Gastroesophageal sphincter (tissue), 4 donors: ENCODE measurements at regions not wholly inside any gene's neighbourhood (a gene's known extent, or its start where the extent isn't known, plus 50 kb on each side); places are given as distances from the start of the nearest gene placed in this dataset.

Experiments used
- ATAC-seq: fragments of 150-250 bp; one replicate; pipeline ENCODE4 v1.9.1; 2016; ENCODE audit warnings: mild to moderate bottlenecking, moderate library complexity
- H3K27ac ChIP-seq, 4 donors: fragments of 200-600 bp; sonication (generic) in 3 of 4; 1 replicate in 3 of 4; 2 replicates in 1 of 4; pipeline ENCODE4 v1.5.1; 2016 to 2019
- H3K27me3 ChIP-seq: fragments of 200-600 bp; sonication (generic); one replicate; pipeline ENCODE4 v1.5.1; 2019
- H3K36me3 ChIP-seq, 2 donors: fragments of 200-600 bp; sonication (generic); one replicate each; pipeline ENCODE4 v1.5.1; 2019; ENCODE audit warnings: control low read depth in 1 of 2
- H3K4me1 ChIP-seq, 3 donors: fragments of 200-600 bp; sonication (generic); 1 replicate in 2 of 3; 2 replicates in 1 of 3; pipeline ENCODE4 v1.5.1; 2016 to 2019; ENCODE audit warnings: control low read depth in 2 of 3
- H3K4me3 ChIP-seq, 2 donors: fragments of 200-600 bp; sonication (generic); one replicate each; pipeline ENCODE4 v1.5.1; 2019; ENCODE audit warnings: mild to moderate bottlenecking in 1 of 2, moderate library complexity in 1 of 2
- H3K9me3 ChIP-seq, 3 donors: fragments of 200-600 bp; sonication (generic); one replicate each; pipeline ENCODE4 v1.5.1; 2017 to 2019; ENCODE audit warnings: control low read depth in 2 of 3
- EP300 ChIP-seq: sonication (generic); formaldehyde crosslinking; IDR thresholded peaks from one replicate; pipeline ENCODE4 v1.6.1; 2017; ENCODE audit warnings: antibody characterized with exemption, mild to moderate bottlenecking
- POLR2A ChIP-seq, 2 donors: fragments of 450-650 bp; IDR thresholded peaks; one replicate each; pipeline ENCODE4 v1.6.1; 2017; ENCODE audit warnings: antibody characterized with exemption in 2 of 2, mild to moderate bottlenecking in 2 of 2, moderate library complexity in 1 of 2
- POLR2AphosphoS5 ChIP-seq: sonication (generic); formaldehyde crosslinking; IDR thresholded peaks from one replicate; pipeline ENCODE4 v1.6.1; 2017; ENCODE audit warnings: antibody characterized with exemption
- WGBS, 2 donors: methylation state at CpG; one replicate each; pipeline ENCODE4 v1.1.5; 2018; ENCODE audit warnings: low coverage in 1 of 2; 5-methylcytosine and 5-hydroxymethylcytosine counted together
- TF ChIP-seq, protein P1 (sequence below), 4 experiments: fragments of 200-600 bp in 2 of 4; fragments of 450-650 bp in 2 of 4; sonication (generic) in 1 of 4; IDR thresholded peaks; one replicate each; pipeline ENCODE4 v1.5.1; 2017 to 2019; ENCODE audit warnings: antibody characterized with exemption in 4 of 4, mild to moderate bottlenecking in 2 of 4, moderate library complexity in 2 of 4

DNA sequence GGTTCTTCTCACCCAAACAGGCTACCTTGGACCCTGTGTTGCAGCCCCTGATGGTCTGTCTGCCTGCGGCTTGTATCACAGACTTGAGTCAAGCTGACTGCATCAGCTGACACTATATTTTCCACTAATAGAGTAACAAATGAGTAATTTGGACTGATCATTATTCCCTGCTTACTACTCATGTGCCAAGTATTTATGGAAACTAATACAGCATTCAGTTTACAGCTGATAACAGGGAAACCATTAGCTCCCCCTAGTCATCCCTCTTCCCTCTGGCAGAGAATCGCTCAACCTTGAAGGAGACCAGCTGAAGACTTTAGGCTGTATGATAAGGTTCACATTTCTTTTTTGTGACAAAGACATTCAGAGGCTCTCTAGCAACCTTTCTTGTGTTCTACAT lies 116.6 kb upstream of the SYT6 start:
- Histone ChIP-seq H3K27ac (no peak overlapping the region), H3K4me1 (no peaks in the 10 kb centered on the region), H3K27me3 (no peaks in the 10 kb centered on the region), H3K9me3 (no peaks in the 10 kb centered on the region), H3K4me3 (no peak overlapping the region), H3K36me3 (no peaks in the 10 kb centered on the region)
- ATAC-seq: no peak
- 54 to 55% methylated on average over 1 to 2 of the region's 2 CpGs for WGBS, 2 donors
- TF ChIP-seq POLR2AphosphoS5 (no peak), EP300 (no peak), POLR2A (IDR thresholded peaks at IDR 0.05) (no peak)
- TF ChIP-seq, protein P1, sequence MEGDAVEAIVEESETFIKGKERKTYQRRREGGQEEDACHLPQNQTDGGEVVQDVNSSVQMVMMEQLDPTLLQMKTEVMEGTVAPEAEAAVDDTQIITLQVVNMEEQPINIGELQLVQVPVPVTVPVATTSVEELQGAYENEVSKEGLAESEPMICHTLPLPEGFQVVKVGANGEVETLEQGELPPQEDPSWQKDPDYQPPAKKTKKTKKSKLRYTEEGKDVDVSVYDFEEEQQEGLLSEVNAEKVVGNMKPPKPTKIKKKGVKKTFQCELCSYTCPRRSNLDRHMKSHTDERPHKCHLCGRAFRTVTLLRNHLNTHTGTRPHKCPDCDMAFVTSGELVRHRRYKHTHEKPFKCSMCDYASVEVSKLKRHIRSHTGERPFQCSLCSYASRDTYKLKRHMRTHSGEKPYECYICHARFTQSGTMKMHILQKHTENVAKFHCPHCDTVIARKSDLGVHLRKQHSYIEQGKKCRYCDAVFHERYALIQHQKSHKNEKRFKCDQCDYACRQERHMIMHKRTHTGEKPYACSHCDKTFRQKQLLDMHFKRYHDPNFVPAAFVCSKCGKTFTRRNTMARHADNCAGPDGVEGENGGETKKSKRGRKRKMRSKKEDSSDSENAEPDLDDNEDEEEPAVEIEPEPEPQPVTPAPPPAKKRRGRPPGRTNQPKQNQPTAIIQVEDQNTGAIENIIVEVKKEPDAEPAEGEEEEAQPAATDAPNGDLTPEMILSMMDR (IDR thresholded peaks at IDR 0.05): no peak

DNA sequence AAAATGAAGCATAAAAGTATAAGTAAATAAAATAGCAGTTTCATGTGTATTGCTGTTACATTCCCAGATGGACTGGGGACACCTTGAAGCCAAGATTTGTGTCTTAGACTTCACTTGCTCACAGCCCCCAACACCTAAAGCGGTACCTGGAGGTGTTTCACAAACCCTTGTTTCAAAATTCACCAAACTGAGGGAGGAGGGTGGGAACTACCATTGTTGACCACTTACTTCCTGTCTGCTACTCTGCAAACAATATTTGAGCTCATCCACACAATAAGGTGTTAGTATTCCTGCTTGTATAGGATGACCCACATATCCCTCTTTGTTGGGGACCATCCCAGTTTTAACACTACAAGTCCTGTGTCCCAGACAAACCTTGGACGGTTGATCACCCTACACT lies 115.9 kb upstream of the SYT6 start:
- TF ChIP-seq POLR2A (IDR thresholded peaks at IDR 0.05) (no peak), POLR2AphosphoS5 (no peak), EP300 (no peak)
- TF ChIP-seq, protein P1 (IDR thresholded peaks at IDR 0.05): no peak
- WGBS, 2 donors: 100% methylated on average over 1 of the region's 2 CpGs
- Histone ChIP-seq H3K4me1 (no peaks in the 10 kb centered on the region), H3K36me3 (no peaks in the 10 kb centered on the region), H3K4me3 (no peak overlapping the region), H3K27ac (no peak overlapping the region), H3K9me3 (no peaks in the 10 kb centered on the region), H3K27me3 (no peaks in the 10 kb centered on the region)
- no peak for ATAC-seq

DNA sequence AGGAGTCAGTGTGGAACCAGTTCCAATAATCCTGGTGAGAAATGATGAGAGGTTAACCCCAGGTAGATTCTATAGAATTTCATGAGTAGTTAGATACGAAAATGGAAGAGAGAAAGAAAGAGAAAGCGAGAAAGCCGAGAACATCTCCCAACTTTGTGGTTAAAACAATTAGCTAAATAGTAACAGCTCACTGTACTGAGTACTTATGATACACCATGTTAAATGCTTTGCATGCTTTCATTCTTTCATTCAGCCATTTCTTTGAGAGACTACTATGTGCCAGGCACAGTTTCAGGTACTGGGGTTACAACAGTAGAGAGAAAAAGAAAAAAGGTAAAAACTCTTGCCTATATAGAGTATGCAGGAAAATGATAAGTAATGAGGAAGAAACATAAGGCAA lies 109.7 kb upstream of the SYT6 start:
- H3K9me3 ChIP-seq: no peaks in the 10 kb centered on the region
- no peak overlapping the region for H3K27ac ChIP-seq
- H3K36me3 ChIP-seq: no peaks in the 10 kb centered on the region
- H3K27me3 ChIP-seq: peaks cover 26% of the 10 kb centered on the region
- no peak overlapping the region for H3K4me3 ChIP-seq
- H3K4me1 ChIP-seq: no peaks in the 10 kb centered on the region
- TF ChIP-seq EP300: no peak
- 80 to 89% methylated on average over 3 of the region's 3 CpGs for whole genome bisulfite sequencing, 2 donors
- no peak for ATAC-seq

DNA sequence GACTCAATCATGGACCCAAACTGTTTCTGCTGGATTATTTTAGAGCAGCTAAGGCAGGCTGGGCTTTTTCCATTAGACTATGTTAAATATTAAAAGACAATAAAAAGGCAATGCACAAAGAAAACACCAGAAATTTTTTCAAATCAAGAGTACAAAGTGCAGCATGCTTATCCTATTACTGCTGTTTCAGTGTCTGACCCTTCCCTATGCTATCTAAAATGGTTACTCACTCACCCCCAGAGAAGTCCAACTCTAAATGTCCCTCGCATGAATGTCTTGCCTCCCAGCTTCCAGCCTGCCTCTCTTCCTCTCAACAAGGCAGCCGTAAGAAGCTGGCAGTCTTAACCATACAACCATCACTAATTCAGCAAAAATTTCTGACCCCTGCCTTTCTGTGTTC lies 108.7 kb upstream of the SYT6 start:
- no peaks in the 10 kb centered on the region for H3K9me3 ChIP-seq
- WGBS, 2 donors: 59 to 88% methylated on average over 1 to 2 of the region's 2 CpGs
- ATAC-seq: no peak
- H3K36me3 ChIP-seq: no peaks in the 10 kb centered on the region
- H3K4me1 ChIP-seq: no peaks in the 10 kb centered on the region
- H3K4me3 ChIP-seq: no peak overlapping the region
- no peak for TF ChIP-seq EP300
- TF ChIP-seq, protein P1 (IDR thresholded peaks at IDR 0.05): no peak
- no peak for TF ChIP-seq POLR2AphosphoS5
- no peak for TF ChIP-seq POLR2A (IDR thresholded peaks at IDR 0.05)
- H3K27ac ChIP-seq: no peak overlapping the region
- H3K27me3 ChIP-seq: peaks cover 26% of the 10 kb centered on the region

DNA sequence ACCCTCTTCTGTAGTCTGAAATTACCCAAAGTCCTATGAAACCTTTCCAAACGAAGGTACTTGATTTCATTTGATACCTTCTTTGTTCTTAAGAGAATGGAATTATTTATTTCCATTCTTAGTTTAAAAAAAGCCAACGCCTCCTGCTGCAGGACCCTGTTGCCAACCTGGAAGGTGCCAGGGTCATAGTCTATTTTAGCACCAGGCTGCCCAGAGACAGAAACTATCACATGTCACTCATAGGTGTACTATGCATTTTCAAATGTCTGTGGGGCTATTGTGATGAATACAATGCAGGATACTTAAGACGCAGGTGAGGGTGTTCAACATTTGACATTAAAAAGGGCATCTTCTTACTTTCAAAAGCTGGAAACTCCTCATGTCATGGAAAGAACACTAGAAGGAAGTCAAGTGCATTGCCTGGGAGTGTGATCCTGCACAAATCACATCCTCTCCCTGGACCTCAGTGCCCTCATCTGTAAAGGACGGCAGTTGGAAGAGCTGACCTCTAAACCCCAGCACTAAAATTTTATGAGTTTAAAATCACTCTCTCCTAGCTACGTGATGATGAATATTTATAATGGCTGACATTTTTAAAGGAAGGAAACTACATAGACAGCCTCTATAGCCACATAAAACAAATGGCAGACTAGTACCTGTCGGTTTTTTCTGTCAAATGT lies 107.3 kb upstream of the SYT6 start:
- H3K9me3 ChIP-seq: no peaks in the 10 kb centered on the region
- H3K27me3 ChIP-seq: peaks cover 26% of the 10 kb centered on the region
- ATAC-seq: no peak
- WGBS, 2 donors: 67 to 71% methylated on average over 3 to 6 of the region's 6 CpGs
- no peak overlapping the region for H3K4me3 ChIP-seq
- no peak overlapping the region for H3K27ac ChIP-seq
- no peaks in the 10 kb centered on the region for H3K36me3 ChIP-seq
- H3K4me1 ChIP-seq: no peaks in the 10 kb centered on the region
- TF ChIP-seq, protein P1 (IDR thresholded peaks at IDR 0.05): no peak
